GM21390 (cell line): ENCODE measurements at regions not wholly inside any gene's neighbourhood (a gene's known extent, or its start where the extent isn't known, plus 50 kb on each side); places are given as distances from the start of the nearest gene placed in this dataset.
A peak's percentile ranks its signal among the peaks of the same experiment; 100 is the strongest.

Experiments
- ATAC-seq: cut with Tn5 transposase; IDR thresholded peaks from one replicate; pipeline ENCODE4 v1.9.1; 2021; ENCODE audit not compliant: unreplicated experiment

- no peak for ATAC-seq
These were observed 111.0 kb downstream of the TRIB2 start for GRCh38 chr2:12827721-12828120.

DNA sequence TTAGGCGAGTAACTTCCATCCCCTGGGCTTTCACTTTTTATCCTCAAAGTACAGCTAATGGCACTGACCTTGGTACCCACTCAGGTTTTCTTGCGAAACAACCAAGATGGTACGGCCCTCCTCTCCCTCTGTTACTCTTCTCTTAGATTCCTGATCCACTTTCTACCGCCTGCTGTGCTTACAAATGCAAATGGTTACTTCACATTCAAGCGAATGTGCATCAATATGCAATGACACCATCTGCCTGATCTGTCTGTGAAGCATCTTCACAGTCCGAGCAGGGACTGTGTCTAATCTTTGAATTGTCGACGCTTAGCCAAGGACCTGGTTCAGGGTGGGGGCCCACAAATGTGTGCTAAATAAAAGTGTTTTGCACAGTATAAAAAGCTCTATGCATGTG lies 112.2 kb downstream of the TRIB2 start:
- ATAC-seq = no peak

DNA sequence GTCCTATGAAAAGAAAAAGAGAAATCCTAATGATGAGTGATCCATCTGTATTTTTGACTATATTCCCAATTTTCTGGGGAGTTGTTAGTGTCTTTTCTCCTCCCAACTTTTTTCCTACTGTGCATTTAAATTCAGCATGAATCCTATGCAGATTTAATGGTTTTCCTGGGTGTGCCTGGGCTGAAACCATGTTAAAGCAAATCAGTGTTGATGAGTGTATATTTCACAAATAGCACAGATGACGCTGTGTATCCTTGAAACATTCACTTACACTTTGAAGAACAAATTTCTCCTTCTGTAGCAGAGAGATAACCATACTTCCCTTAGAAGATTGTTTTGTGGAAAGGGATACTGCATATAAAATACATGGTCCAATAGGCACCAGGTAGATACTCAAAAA lies 114.3 kb downstream of the TRIB2 start:
- no peak for ATAC-seq

- no peak for ATAC-seq
These were observed 117.5 kb downstream of the TRIB2 start for GRCh38 chr2:12834239-12834638.

DNA sequence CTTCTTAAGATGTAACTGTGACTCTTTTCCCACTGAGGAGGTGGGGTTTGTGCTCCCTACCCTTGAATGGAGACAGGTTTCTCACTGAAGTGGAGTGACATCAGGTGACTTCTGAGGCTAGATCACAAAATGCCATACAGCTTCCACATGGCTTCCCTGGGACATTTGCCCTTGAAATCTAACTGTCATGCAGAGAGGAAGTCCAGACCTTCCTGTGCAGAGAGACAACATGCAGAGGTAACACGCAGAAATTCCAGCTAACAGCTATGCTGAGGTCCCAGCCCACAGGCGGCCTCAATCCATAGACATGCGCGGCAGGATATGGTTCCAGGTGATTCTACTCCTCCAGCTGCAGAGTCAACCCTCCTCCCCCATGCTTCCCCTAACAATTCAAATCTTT lies 119.0 kb downstream of the TRIB2 start:
- no peak for ATAC-seq

- no peak for ATAC-seq
These were observed 122.6 kb downstream of the TRIB2 start for GRCh38 chr2:12839339-12839738.

DNA sequence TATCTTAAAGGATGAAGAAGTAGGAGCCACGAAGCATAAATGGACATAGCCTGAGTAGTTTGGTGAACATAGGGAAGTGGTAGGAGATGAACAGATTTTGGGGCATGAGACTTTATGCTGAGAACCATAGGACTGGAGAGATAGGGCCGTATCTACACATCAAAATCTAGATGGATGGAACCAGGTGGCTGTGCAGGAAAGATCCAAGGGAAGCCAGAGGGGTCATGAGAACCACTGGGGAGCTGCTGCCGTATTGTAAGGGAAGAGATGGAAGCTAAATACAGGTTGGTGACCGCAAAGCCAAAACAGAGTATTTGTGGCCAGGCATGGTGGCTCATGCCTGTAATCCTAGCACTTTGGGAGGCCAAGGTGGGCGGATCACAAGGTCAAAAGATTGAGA lies 124.3 kb downstream of the TRIB2 start:
- ATAC-seq = no peak

DNA sequence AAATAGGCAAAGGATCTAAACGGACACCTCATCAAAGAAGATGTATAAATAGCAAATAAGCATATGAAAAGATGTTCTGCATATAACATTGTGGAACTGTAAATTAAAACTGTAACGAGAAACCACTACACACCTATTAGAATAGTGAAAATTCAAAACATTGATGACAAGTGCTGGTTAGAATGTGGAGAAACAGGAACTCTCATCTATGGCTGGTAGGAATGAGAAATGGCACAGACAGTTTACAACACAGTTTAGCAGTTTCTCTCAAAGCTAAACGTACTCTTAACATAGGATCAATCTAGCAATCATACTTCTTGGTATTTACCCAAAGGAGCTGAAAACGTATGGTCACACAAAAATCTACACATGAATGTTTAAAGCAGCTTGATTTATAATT lies 126.2 kb downstream of the TRIB2 start:
- ATAC-seq = no peak

DNA sequence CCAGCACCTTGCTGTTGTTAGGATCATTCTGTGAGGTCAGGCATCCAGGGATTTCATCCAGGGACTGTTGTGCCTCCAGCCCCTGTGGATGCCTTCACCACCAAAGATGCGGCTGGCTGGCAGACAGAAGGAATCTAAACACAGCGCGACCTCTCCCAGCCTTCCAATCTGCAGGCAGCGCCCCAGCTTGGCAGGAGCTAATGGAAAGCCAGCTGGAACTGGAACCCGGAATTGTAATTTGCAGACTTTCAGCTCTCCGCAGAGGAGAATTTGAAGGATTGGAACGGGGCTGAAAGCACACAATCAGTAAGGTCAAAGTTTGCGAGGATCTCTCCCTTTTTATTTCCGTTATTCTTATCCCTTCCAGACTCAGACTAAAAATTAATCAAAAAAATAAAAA lies 127.8 kb downstream of the TRIB2 start:
- no peak for ATAC-seq

DNA sequence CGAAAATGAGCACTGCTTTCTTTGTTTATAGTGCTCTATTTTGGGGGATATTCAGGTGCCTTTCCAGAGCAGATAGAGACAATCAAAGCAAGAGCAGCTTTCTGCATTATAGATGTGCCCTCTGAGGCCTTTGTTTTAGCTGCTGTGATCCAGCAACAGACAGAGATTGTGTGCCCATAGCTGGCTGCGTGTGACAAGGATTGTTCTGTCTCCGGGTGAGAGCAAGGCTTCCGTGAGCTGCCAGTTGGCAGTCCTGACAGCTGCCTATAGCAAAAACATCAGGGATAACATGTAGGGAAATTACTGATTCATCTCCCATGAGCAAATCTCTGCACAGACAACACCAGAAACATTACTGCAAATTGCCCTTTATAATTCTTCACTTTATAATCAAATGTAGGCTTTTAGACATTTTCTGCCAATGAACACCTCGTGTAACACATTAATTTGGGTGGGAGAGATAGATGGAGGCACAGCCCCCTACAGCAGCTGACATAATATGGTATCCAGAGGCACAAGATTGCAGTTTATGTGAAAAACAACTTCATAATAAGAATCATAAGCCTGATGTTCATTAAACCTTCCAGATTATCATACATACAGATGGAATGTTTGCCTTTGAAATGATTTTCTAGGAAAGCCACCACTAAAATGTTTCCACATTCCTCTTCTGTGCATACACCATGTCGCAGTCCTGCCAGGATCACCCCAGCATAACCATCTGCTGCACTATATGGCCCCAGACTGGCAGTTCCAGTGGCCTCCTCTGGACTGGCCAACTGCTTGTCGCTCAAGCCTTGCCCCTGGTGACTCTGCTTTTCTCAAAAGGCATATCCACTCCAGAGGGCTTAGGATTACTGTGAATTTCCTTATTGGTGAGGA lies 131.2 kb downstream of the TRIB2 start:
- ATAC-seq = no peak

- ATAC-seq = no peak
These were observed 135.4 kb downstream of the TRIB2 start for GRCh38 chr2:12852135-12852534.

- no peak for ATAC-seq
These were observed 137.3 kb downstream of the TRIB2 start for GRCh38 chr2:12854001-12854530.

GRCh38 chr2:12855508-12855907 lies 138.8 kb downstream of the TRIB2 start:
- ATAC-seq = no peak

DNA sequence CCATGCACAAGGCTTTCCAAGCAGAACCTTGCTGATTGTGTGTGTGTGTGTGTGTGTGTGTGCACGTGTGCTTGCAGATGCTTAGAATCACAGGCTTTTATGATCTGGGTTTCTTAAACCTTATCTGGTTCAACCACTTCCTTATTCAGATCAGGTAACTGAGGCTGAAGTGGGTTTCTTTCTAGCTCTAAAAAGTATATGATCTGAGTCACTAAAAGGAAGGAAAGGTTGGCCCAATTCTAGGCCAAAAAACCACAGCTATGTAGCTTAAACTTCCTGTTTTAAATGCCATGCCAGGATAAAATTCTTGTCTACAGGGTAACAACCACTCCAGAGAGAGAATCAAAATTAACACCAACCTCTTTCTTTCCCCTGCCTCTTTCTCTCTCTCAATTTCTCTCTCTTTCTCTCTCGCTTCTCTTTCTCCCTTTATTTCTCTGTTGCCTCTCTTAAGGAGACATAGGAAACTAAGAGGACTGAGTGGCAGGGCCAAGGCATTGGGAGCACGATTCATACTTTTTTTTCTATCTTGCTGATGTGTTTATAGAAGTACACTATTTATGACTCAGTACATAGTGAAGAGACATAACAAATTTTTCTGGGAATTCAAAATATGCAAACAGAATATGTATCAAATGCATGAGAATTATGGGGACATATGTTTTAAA lies 140.3 kb downstream of the TRIB2 start:
- ATAC-seq = peak; percentile 52

DNA sequence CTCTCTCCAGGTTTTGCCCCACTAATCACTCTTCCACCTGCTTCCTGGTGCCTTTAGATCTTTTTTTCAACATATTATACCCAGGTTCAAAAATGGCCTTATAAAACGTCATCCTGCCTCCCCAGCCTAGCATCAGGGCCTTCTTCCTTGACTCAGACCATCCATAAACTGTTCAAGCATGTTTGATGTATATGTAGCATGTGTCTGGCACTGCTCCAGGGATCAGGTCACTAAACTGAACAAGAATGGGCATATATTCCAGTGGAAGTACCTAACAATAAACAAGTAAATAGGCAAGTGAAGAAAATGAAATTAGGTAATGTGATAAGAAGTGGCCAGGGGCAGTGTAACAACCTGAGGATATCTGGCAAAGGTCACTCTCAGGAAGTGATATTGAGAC lies 141.2 kb downstream of the TRIB2 start:
- no peak for ATAC-seq

DNA sequence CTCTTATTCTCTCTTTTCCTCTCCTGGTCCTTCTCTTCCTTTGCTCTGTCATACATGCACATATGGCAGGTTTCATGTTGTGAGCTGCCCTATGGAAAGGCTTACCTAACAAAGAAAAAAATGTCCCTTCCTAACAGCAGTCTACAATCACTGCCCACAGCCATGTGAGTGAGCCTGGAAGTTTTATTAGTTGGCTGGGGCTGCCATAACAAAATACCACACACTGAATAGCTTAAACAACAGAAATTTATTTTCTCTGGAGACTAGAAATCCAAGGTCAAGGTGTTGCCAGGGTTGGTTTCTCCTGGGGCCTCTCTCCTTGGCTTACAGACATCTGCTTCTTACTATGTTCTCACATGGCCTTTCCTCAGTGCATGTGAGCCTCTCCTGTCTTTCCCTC lies 142.1 kb downstream of the TRIB2 start:
- ATAC-seq = no peak

DNA sequence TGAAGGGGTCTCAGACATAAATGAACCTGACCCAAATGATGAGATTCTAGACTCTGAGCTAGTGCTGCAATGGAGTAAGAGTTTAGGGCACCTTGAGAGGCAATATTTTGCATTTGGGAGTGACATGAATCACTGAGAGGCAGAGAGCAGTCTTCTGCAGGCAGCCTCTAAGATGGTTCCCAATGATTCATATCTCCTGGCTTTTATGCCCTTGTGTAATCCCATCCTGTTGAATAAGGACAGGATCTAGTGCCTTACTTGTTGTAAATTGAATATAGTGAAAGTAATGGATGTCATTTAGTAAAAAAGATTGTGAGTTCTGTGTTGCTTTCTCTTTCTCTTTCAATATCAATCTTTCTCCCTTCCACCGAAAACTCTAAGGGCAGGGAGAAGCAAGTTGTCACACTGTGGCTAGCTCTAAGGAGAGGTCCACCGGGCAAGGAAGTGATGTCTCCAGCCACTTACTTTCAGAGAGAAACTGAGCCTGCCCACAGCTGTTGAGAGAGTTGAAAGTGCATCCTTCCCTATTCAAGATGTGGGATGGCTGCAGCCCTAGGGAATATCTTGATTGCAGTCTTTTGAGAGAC lies 144.7 kb downstream of the TRIB2 start:
- ATAC-seq = no peak

GRCh38 chr2:12862541-12862940 lies 145.8 kb downstream of the TRIB2 start:
- no peak for ATAC-seq

DNA sequence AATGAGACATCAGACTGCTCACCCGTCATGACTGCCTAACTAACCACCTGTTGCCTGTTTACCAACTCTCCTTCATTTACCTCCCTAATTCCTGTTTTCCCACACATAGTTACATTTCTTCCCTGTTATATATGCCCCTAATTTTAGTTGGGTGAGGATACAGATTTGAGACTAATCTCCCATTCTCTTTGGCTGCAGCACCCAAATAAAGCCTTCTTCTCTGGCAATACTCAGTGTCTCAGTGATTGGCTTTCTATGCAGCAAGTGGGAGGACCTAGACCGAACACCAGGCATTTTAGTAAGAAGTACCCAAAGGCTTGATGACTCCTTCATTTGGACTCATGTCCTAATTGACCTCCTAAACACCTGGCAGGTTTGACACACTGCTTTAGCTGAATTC lies 147.2 kb downstream of the TRIB2 start:
- ATAC-seq = no peak

- ATAC-seq = no peak
These were observed 151.0 kb downstream of the TRIB2 start for GRCh38 chr2:12867631-12868287.

GRCh38 chr2:12870692-12871091 lies 154.0 kb downstream of the TRIB2 start:
- no peak for ATAC-seq
